ENCODE measurements at regions not wholly inside any gene's neighbourhood (a gene's known extent, or its start where the extent isn't known, plus 50 kb on each side); places are given as distances from the start of the nearest gene placed in this dataset.

- TF ChIP-seq CTCF (IDR thresholded peaks at IDR 0.05) (no peak), POLR2A (IDR thresholded peaks at IDR 0.05) (no peak)
Observed at GRCh38 chr20:24089576-24089975, 101.0 kb upstream of the GGTLC1 start.

All from Peyer's patch (tissue), 4 donors.